ENCODE measurements at regions not wholly inside any gene's neighbourhood (a gene's known extent, or its start where the extent isn't known, plus 50 kb on each side); places are given as distances from the start of the nearest gene placed in this dataset.

GRCh38 chr3:26132942-26133341 lies 343.1 kb downstream of the OXSM start:
- TF ChIP-seq, protein P1, sequence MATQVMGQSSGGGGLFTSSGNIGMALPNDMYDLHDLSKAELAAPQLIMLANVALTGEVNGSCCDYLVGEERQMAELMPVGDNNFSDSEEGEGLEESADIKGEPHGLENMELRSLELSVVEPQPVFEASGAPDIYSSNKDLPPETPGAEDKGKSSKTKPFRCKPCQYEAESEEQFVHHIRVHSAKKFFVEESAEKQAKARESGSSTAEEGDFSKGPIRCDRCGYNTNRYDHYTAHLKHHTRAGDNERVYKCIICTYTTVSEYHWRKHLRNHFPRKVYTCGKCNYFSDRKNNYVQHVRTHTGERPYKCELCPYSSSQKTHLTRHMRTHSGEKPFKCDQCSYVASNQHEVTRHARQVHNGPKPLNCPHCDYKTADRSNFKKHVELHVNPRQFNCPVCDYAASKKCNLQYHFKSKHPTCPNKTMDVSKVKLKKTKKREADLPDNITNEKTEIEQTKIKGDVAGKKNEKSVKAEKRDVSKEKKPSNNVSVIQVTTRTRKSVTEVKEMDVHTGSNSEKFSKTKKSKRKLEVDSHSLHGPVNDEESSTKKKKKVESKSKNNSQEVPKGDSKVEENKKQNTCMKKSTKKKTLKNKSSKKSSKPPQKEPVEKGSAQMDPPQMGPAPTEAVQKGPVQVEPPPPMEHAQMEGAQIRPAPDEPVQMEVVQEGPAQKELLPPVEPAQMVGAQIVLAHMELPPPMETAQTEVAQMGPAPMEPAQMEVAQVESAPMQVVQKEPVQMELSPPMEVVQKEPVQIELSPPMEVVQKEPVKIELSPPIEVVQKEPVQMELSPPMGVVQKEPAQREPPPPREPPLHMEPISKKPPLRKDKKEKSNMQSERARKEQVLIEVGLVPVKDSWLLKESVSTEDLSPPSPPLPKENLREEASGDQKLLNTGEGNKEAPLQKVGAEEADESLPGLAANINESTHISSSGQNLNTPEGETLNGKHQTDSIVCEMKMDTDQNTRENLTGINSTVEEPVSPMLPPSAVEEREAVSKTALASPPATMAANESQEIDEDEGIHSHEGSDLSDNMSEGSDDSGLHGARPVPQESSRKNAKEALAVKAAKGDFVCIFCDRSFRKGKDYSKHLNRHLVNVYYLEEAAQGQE (IDR thresholded peaks at IDR 0.05; ENCODE audit: low read depth, low read length): no peak
- TF ChIP-seq, protein P2, sequence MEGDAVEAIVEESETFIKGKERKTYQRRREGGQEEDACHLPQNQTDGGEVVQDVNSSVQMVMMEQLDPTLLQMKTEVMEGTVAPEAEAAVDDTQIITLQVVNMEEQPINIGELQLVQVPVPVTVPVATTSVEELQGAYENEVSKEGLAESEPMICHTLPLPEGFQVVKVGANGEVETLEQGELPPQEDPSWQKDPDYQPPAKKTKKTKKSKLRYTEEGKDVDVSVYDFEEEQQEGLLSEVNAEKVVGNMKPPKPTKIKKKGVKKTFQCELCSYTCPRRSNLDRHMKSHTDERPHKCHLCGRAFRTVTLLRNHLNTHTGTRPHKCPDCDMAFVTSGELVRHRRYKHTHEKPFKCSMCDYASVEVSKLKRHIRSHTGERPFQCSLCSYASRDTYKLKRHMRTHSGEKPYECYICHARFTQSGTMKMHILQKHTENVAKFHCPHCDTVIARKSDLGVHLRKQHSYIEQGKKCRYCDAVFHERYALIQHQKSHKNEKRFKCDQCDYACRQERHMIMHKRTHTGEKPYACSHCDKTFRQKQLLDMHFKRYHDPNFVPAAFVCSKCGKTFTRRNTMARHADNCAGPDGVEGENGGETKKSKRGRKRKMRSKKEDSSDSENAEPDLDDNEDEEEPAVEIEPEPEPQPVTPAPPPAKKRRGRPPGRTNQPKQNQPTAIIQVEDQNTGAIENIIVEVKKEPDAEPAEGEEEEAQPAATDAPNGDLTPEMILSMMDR (IDR thresholded peaks at IDR 0.05): no peak
- TF ChIP-seq JUND (IDR thresholded peaks at IDR 0.05) (no peak), FOXJ3 (CRISPR knock-in tag; IDR thresholded peaks at IDR 0.05) (no peak), MAX (IDR thresholded peaks at IDR 0.05; ENCODE audit: low read depth) (no peak), CHD2 (IDR thresholded peaks at IDR 0.05; ENCODE audit: low read length, partially characterized antibody) (no peak), FOSL2 (IDR thresholded peaks at IDR 0.05; ENCODE audit: borderline replicate concordance, low read depth) (no peak), TEAD4 (IDR thresholded peaks at IDR 0.05; ENCODE audit: borderline replicate concordance, insufficient read depth) (no peak), EP300 (IDR thresholded peaks at IDR 0.05; ENCODE audit: borderline replicate concordance in 1 of 2, low read depth in 1 of 2, low read length in 1 of 2) (no peak), POLR2AphosphoS5 (IDR thresholded peaks at IDR 0.05; ENCODE audit: low read depth, low read length) (no peak), MEF2A (IDR thresholded peaks at IDR 0.05; ENCODE audit: borderline replicate concordance, low read depth) (no peak), RXRA (IDR thresholded peaks at IDR 0.05; ENCODE audit: borderline replicate concordance, low read depth) (no peak)
- TF ChIP-seq, protein P3, sequence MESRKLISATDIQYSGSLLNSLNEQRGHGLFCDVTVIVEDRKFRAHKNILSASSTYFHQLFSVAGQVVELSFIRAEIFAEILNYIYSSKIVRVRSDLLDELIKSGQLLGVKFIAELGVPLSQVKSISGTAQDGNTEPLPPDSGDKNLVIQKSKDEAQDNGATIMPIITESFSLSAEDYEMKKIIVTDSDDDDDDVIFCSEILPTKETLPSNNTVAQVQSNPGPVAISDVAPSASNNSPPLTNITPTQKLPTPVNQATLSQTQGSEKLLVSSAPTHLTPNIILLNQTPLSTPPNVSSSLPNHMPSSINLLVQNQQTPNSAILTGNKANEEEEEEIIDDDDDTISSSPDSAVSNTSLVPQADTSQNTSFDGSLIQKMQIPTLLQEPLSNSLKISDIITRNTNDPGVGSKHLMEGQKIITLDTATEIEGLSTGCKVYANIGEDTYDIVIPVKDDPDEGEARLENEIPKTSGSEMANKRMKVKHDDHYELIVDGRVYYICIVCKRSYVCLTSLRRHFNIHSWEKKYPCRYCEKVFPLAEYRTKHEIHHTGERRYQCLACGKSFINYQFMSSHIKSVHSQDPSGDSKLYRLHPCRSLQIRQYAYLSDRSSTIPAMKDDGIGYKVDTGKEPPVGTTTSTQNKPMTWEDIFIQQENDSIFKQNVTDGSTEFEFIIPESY (IDR thresholded peaks at IDR 0.05; ENCODE audit: borderline replicate concordance, low read depth): no peak

Data from SK-N-SH (cell line).